Loucy (cell line): ENCODE measurements at regions not wholly inside any gene's neighbourhood (a gene's known extent, or its start where the extent isn't known, plus 50 kb on each side); places are given as distances from the start of the nearest gene placed in this dataset.

Experiments used
- CTCF ChIP-seq: fragments of 200-600 bp; sonication (generic); conservative IDR thresholded peaks from 2 replicates; pipeline ENCODE4 v1.5.1; 2014; ENCODE audit warnings: mild to moderate bottlenecking, antibody characterized with exemption, low read length
- EZH2phosphoT487 ChIP-seq: fragments of 200-600 bp; IDR thresholded peaks from 2 replicates; pipeline ENCODE4 v1.6.1; 2018; ENCODE audit warnings: antibody characterized with exemption, mild to moderate bottlenecking, moderate library complexity, borderline replicate concordance

DNA sequence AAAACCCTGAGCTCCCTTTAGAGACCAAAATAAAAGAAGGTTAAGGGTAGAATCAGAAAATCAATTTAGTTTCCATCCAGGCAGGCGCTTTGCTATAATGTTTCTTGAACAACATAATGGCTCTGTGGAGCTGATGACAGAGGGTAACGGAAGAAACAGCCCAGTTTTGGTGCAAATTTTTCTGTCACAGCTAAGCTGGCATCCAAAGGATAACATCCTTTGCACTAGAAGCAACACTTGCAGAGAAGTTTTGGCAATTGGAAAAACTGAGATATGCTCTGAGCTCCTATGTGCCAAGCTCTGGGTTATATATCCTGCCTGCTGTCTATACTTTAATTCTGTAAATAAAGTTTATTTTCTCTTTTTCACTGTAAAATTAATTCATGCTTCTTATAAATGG lies 495.3 kb upstream of the API5 start:
- TF ChIP-seq CTCF (no peak), EZH2phosphoT487 (no peak)
